Fibroblast of villous mesenchyme (primary cell): ENCODE measurements at regions not wholly inside any gene's neighbourhood (a gene's known extent, or its start where the extent isn't known, plus 50 kb on each side); places are given as distances from the start of the nearest gene placed in this dataset.

Source experiments
- DNase-seq: peaks from one replicate; pipeline ENCODE4 v3.0.0-alpha.2; 2010; ENCODE audit warnings: low read depth
- H3K4me3 ChIP-seq: 2 replicates; pipeline ENCODE4 v1.5.1; 2011; ENCODE audit warnings: low read depth, mild to moderate bottlenecking, low read length
- TF ChIP-seq, protein P1 (sequence below): IDR thresholded peaks from 2 replicates; pipeline ENCODE4 v1.5.1; 2012; ENCODE audit warnings: low read depth, mild to moderate bottlenecking, low read length; ENCODE audit not compliant: insufficient read depth

DNA sequence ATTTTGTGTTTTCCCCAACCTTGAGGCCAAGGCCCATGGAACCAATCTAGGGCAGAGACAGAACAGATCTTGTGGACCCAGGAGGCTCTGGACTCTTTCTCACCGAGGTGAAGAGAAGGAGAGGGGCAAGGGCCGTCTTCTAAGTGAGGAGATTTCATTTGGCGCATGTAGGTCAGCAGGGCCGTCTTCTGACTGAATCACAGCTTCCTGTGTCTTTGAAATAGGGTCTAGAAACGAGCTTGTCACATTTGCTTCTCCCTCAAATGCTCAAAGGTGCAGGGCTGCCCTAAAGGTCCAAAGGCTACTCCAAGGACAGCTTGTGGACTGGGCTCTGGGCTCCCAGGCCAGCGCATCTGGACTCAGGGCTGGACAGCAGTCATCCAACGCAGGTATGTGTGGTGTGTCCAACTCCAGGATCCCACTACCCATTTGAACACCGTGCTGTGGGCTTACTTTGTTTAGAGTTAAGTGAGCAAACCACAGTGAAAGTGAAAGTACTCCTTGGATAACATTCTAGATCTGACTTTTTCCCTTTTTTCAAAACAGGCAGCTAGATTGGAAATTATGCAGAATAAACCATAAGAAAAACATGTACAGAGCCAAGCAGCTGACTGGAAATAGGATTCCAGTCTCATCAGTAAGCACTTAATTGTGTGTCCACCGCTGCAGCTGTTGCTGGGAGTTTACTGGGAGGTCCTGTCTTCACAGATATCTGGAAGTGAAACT, 357.0 kb downstream of the GADD45G start:
- H3K4me3 ChIP-seq: no peak overlapping the region
- peak; percentile 33 for DNase-seq
- TF ChIP-seq, protein P1, sequence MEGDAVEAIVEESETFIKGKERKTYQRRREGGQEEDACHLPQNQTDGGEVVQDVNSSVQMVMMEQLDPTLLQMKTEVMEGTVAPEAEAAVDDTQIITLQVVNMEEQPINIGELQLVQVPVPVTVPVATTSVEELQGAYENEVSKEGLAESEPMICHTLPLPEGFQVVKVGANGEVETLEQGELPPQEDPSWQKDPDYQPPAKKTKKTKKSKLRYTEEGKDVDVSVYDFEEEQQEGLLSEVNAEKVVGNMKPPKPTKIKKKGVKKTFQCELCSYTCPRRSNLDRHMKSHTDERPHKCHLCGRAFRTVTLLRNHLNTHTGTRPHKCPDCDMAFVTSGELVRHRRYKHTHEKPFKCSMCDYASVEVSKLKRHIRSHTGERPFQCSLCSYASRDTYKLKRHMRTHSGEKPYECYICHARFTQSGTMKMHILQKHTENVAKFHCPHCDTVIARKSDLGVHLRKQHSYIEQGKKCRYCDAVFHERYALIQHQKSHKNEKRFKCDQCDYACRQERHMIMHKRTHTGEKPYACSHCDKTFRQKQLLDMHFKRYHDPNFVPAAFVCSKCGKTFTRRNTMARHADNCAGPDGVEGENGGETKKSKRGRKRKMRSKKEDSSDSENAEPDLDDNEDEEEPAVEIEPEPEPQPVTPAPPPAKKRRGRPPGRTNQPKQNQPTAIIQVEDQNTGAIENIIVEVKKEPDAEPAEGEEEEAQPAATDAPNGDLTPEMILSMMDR: no peak

DNA sequence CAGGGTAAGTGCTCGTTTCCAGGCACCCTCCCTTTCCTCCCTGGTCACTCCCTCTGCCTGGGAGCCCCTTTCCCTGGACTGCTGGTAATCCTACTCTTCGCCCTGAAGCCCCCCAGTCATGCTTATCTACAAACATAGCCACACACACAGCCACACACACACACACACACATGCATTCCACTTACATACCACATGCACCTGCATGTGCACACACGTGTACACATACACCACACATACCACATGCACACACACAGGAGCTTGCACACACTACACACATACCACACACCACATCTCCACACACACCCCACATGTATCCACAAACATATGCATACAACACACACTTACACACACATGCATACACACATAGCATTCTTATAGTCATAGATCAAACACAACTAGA, 358.5 kb downstream of the GADD45G start:
- no peak overlapping the region for H3K4me3 ChIP-seq
- DNase-seq: no peak
- TF ChIP-seq, protein P1: no peak

DNA sequence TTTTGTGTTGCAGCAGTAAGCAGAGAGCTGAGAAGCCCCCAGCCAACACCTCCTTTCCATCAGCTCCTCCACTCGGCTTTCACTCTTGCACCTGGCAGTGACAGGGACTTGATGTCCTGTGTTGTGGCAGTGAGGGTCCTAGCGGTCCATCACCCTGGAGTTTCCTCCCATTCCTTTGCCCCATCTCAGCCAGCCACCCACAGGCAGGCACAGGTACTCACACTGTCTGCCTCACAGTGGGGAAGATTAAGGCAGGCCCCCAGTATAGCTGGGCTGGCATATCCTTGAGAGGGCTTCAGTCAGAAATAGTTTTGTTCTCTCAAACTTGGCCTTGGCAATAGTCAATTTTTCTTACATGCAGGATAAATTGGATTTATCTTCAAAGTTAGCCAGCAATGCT, 362.7 kb downstream of the GADD45G start:
- H3K4me3 ChIP-seq: no peak overlapping the region
- no peak for DNase-seq
- TF ChIP-seq, protein P1: no peak

DNA sequence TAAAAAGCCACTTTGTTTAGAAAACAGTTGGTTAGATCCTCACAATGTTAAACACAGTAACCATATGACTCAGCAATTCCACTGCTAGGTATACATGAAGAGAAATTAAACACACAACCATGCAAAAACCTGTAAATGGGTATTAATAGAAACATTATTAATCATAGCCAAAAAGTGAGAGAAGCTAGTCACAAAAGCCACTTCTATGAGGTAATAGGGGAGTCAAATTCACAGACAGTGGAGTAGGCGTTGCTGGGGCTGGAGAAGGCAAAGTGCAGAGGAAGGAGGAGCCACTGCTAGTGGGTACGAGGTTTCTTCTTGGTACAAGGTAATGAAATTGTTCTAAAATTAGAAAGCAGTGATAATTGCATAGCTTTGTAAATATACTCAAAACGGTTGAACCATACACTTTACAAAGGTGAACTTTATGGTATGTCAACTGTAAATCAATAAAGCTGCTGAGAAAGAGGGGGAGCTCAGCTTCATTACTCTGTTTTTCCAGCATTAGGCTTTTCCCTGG, 364.4 kb downstream of the GADD45G start:
- no peak overlapping the region for H3K4me3 ChIP-seq
- TF ChIP-seq, protein P1: no peak
- DNase-seq: no peak

DNA sequence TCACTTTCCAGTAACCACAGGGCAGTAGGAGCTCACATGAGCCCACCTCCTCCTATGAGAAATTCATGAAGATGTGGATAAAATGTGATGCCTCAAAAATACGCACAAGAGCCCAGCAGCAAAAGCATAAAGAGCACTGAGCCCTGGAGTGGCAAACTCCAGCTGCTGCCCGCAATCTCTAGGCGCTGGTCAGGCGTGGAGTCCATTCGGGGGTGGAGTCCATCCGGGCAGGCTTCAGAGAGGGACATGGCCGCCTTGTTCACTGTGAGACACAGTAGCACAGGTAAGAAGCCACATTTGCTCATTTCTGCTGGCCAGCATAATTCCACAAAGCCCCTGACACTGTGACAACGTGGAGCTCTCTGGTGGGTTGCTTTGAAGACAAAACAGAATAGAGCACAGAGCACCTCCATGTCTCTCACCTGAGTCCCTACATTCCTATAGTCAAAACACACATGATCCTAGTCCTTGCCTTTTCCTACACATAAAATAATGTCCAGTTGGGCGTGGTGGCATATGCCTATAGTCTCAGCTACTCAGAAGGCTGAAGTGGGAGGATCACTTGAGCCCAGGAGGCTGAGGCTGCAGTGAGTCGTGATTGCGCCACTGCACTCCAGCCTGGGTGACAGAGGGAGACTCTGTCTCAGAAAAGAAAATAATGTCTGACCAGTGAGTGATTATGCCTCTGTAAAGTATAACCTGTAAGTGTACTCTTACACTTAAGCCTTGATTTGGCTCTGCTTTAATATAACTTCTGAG, 365.2 kb downstream of the GADD45G start:
- no peak for DNase-seq
- no peak overlapping the region for H3K4me3 ChIP-seq
- TF ChIP-seq, protein P1: no peak

DNA sequence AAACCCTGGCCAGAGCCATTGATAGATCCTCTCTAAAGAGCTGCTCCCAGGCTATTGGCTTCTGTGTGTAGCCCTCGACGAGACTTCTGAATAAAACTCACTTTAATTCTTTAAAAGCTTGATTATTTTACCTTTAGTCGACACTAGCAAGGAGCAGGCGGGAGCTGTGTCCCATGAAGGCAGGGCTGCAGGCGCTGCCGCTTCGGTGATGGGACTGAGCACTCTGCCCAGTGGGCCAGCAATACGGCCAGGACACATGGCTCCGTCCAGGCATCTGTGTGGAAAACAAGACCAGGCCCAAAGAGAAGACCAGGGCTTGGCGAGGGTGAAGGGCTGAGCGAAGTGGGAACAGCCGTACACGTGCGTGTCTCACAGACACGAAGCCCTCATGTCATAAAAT, 365.9 kb downstream of the GADD45G start:
- TF ChIP-seq, protein P1: no peak

More for the DNA sequence above, 365.9 kb downstream of the GADD45G start:
- no peak for DNase-seq
- H3K4me3 ChIP-seq: no peak overlapping the region
